ENCODE measurements at regions not wholly inside any gene's neighbourhood (a gene's known extent, or its start where the extent isn't known, plus 50 kb on each side); places are given as distances from the start of the nearest gene placed in this dataset.
A peak's percentile ranks its signal among the peaks of the same experiment; 100 is the strongest.
"Not testable (repeated sequence)": the region's sequence is repeated elsewhere in the genome, so short reads cannot be mapped to it uniquely, and the experiment has no call there.

DNA sequence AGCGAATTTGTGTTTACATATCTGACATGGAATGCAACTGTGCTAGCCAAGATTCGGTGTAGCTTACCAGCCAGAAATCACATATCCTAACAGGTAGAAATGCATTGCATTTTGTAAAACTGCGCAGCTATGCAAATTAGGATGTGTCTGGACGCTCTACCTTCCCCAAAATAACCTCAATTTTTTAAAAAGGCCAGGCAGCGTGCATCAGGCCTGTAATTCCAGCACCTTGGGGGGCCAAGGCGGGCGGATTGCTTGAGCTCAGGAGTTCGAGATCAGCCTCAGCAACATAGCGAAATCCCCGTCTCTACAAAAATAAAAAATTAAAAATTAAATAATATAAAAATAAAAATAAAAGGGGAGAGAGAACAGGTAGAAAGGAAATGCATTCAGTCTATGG is 305.0 kb downstream of the TYW1 start:
- H3K4me1 ChIP-seq = no peaks in the 10 kb centered on the region
- H3K27me3 ChIP-seq (ENCODE audit: control insufficient read depth, insufficient read depth, low read length) = no peaks in the 10 kb centered on the region
- TF ChIP-seq, protein P1, sequence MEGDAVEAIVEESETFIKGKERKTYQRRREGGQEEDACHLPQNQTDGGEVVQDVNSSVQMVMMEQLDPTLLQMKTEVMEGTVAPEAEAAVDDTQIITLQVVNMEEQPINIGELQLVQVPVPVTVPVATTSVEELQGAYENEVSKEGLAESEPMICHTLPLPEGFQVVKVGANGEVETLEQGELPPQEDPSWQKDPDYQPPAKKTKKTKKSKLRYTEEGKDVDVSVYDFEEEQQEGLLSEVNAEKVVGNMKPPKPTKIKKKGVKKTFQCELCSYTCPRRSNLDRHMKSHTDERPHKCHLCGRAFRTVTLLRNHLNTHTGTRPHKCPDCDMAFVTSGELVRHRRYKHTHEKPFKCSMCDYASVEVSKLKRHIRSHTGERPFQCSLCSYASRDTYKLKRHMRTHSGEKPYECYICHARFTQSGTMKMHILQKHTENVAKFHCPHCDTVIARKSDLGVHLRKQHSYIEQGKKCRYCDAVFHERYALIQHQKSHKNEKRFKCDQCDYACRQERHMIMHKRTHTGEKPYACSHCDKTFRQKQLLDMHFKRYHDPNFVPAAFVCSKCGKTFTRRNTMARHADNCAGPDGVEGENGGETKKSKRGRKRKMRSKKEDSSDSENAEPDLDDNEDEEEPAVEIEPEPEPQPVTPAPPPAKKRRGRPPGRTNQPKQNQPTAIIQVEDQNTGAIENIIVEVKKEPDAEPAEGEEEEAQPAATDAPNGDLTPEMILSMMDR (IDR thresholded peaks at IDR 0.05) = no peak
- peak overlapping the region; percentile 71 for H2AFZ ChIP-seq
- H3K9me3 ChIP-seq (ENCODE audit: control insufficient read depth, low read length) = no peaks in the 10 kb centered on the region
- H3K27ac ChIP-seq = peak overlapping the region; percentile 61
- H3K4me2 ChIP-seq (ENCODE audit: low read length) = peak overlapping the region; percentile 93
- H3K9ac ChIP-seq = no peak overlapping the region
- peak overlapping the region; percentile 73 for H3K4me3 ChIP-seq (ENCODE audit: low read depth, low read length)
- H3K36me3 ChIP-seq (ENCODE audit: control insufficient read depth, insufficient read depth, low read length) = no peaks in the 10 kb centered on the region
- no peaks in the 10 kb centered on the region for H3K79me2 ChIP-seq

DNA sequence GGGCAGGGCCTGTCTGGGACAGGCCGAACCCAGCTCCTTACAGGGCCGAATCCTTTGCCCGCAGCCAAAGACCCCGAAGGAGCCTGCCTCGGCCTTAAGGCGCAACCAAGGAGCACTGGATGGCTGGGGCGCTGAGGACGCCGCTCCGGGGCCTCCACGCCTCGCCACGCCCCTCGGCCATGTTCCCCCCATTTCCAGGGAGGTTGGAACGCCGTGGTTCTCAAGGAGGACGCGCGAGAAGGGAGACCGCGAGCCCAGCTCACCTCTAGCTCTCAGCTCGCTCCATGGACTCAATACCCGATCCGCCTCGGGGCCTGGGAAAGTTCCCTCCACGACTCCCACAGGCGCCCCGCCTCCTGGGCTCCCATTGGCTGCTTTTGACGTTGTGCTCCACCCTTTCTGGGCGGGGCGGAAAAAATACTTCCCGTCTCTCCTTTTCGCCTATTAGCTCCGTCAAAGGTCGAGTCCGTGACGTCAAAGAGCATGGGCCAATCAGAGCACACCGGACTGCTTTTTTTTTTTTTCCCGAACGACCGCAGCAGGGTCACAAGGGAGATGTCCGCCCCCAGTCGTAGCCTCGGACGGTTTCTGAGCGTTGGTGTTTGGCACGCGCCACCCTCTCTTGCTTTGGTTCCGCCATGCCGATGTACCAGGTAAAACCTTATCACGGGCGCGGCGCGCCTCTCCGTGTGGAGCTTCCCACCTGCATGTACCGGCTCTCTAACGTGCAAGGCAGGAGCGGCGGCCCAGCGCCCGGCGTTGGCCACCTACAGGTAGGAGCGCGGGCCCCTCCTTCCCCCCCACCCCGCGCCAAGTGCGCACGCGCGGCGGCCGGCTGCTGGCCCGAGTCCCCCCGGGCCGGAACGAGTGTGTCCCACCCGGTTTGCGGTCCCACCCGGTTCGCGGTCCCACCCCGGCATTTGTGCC is 305.7 kb downstream of the TYW1 start:
- H3K4me3 ChIP-seq (ENCODE audit: low read depth, low read length) = peak overlapping the region; percentile 73
- peak overlapping the region; percentile 93 for H3K4me2 ChIP-seq (ENCODE audit: low read length)
- no peaks in the 10 kb centered on the region for H3K4me1 ChIP-seq
- H3K79me2 ChIP-seq = no peaks in the 10 kb centered on the region
- no peaks in the 10 kb centered on the region for H3K27me3 ChIP-seq (ENCODE audit: control insufficient read depth, insufficient read depth, low read length)
- peak overlapping the region; percentile 25 for H3K9ac ChIP-seq
- no peaks in the 10 kb centered on the region for H3K9me3 ChIP-seq (ENCODE audit: control insufficient read depth, low read length)
- peak overlapping the region; percentile 61 for H3K27ac ChIP-seq
- H3K36me3 ChIP-seq (ENCODE audit: control insufficient read depth, insufficient read depth, low read length) = no peaks in the 10 kb centered on the region
- TF ChIP-seq, protein P1 (IDR thresholded peaks at IDR 0.05) = peak; percentile 45
- peak overlapping the region; percentile 71 for H2AFZ ChIP-seq

DNA sequence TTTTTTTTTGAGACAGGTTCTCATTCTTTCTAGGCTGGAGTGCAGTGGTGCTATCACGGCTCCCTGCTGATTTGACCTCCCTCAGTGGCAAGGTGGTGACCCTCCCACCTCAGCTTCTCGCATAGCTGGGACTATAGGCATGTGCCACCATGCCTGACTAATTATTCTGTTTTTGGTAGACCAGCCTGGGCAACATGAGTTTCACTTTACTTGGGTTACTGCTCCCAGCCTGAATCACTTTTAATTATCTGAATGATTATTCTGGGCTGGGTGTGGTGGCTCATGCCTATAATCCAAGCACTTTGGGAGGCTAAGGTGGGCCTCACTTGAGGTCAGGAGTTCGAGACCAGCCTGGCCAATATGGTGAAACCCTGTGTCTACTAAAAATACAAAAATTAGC is 308.2 kb downstream of the TYW1 start:
- H3K79me2 ChIP-seq; H3K27me3 ChIP-seq (ENCODE audit: control insufficient read depth, insufficient read depth, low read length); H3K9me3 ChIP-seq (ENCODE audit: control insufficient read depth, low read length); H3K27ac ChIP-seq; H3K36me3 ChIP-seq (ENCODE audit: control insufficient read depth, insufficient read depth, low read length); H3K4me2 ChIP-seq (ENCODE audit: low read length); H3K4me1 ChIP-seq; H2AFZ ChIP-seq; H3K4me3 ChIP-seq (ENCODE audit: low read depth, low read length); H3K9ac ChIP-seq: not testable (repeated sequence)

DNA sequence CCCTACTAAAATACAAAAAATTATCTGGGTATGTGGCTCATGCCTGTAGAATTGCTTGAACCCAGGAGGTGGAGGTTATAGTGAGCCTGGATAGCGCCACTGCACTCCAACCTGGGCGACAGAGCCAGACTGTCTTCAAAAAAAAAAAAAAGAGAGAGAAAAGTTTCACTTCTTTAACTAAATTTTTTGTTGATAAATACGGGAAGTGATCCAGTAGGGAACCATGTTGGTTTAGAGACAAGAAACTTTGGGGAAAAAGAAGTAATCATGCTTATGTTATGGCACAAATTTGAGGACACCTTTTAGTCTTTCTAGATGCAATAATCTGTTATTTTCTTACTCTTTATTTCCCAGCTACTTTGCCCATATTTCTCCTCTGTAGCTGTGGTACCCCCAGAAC is 309.7 kb downstream of the TYW1 start:
- H3K36me3 ChIP-seq (ENCODE audit: control insufficient read depth, insufficient read depth, low read length) = no peaks in the 10 kb centered on the region
- H3K27ac ChIP-seq = no peak overlapping the region

DNA sequence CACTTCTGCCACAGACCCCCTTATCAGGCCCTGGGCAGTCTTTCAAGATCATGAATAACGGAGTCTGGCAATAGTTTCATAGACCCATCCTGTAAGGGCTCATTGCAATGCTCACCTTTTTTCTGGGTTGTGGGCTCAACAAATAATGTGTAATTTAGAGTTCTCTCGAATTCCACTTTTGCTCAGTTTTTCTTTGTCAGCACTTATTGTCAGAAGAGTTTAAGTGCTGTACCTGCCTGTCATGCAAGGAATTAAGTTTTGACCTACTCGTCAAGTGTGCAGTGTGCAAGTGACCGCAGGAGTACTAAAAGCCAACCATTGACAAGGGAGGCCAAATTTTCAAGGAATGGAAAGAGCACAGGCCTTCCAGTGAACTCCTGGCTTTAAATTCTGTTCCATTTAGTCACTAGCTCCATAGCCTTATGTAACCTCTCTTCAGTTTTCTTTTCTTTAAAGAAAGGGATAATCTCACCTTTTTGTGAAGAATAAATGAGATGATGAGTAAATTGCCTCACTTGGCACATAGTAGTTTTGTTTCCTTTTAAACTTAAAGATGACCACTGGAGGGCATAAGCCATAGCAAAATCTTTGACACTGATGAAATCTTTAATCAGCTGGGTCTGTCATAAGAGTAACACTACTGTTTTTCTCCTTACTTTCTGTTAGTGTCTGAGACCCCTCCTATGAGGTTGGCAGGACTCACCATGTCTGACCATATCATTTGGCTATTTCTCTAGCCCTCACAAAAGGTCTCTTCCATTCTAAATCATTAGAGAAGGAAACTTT is 313.3 kb downstream of the TYW1 start:
- H3K9ac ChIP-seq = no peak overlapping the region
- H3K9me3 ChIP-seq (ENCODE audit: control insufficient read depth, low read length) = no peaks in the 10 kb centered on the region
- no peak overlapping the region for H3K27ac ChIP-seq
- H3K36me3 ChIP-seq (ENCODE audit: control insufficient read depth, insufficient read depth, low read length) = no peaks in the 10 kb centered on the region
- no peaks in the 10 kb centered on the region for H3K4me1 ChIP-seq
- H2AFZ ChIP-seq = no peak overlapping the region
- no peaks in the 10 kb centered on the region for H3K27me3 ChIP-seq (ENCODE audit: control insufficient read depth, insufficient read depth, low read length)
- H3K4me3 ChIP-seq (ENCODE audit: low read depth, low read length) = no peak overlapping the region
- H3K4me2 ChIP-seq (ENCODE audit: low read length) = no peak overlapping the region
- H3K79me2 ChIP-seq = no peaks in the 10 kb centered on the region
- TF ChIP-seq, protein P1 (IDR thresholded peaks at IDR 0.05) = no peak

More for the DNA sequence above, 309.7 kb downstream of the TYW1 start:
- Histone ChIP-seq H2AFZ (no peak overlapping the region), H3K9ac (no peak overlapping the region), H3K27me3 (ENCODE audit: control insufficient read depth, insufficient read depth, low read length) (no peaks in the 10 kb centered on the region), H3K4me2 (ENCODE audit: low read length) (no peak overlapping the region), H3K4me3 (ENCODE audit: low read depth, low read length) (no peak overlapping the region), H3K9me3 (ENCODE audit: control insufficient read depth, low read length) (no peaks in the 10 kb centered on the region), H3K4me1 (no peaks in the 10 kb centered on the region), H3K79me2 (no peaks in the 10 kb centered on the region)
- TF ChIP-seq, protein P1 (IDR thresholded peaks at IDR 0.05) = no peak
